ENCODE measurements at regions not wholly inside any gene's neighbourhood (a gene's known extent, or its start where the extent isn't known, plus 50 kb on each side); places are given as distances from the start of the nearest gene placed in this dataset.
A peak's percentile ranks its signal among the peaks of the same experiment; 100 is the strongest.

- H3K36me3 ChIP-seq (replicated peaks; ENCODE audit: insufficient read depth, low read depth) = no peaks in the 10 kb centered on the region
- H2AFZ ChIP-seq = no peak overlapping the region
- no peak for DNase-seq (ENCODE audit: low spot score)
- peaks cover 33% of the 10 kb centered on the region for H3K4me1 ChIP-seq (ENCODE audit: insufficient read depth)
- H4K20me1 ChIP-seq (ENCODE audit: insufficient read depth, poor library complexity, severe bottlenecking) = no peaks in the 10 kb centered on the region
- no peaks in the 10 kb centered on the region for H3K9me2 ChIP-seq (replicated peaks; ENCODE audit: insufficient read depth)
- TF ChIP-seq EZH2 (IDR thresholded peaks at IDR 0.05; ENCODE audit: borderline replicate concordance) (no peak), EZH2phosphoT487 (IDR thresholded peaks at IDR 0.05; ENCODE audit: low read depth, severe bottlenecking, unreplicated experiment) (no peak)
- TF ChIP-seq, protein P1, sequence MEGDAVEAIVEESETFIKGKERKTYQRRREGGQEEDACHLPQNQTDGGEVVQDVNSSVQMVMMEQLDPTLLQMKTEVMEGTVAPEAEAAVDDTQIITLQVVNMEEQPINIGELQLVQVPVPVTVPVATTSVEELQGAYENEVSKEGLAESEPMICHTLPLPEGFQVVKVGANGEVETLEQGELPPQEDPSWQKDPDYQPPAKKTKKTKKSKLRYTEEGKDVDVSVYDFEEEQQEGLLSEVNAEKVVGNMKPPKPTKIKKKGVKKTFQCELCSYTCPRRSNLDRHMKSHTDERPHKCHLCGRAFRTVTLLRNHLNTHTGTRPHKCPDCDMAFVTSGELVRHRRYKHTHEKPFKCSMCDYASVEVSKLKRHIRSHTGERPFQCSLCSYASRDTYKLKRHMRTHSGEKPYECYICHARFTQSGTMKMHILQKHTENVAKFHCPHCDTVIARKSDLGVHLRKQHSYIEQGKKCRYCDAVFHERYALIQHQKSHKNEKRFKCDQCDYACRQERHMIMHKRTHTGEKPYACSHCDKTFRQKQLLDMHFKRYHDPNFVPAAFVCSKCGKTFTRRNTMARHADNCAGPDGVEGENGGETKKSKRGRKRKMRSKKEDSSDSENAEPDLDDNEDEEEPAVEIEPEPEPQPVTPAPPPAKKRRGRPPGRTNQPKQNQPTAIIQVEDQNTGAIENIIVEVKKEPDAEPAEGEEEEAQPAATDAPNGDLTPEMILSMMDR (IDR thresholded peaks at IDR 0.05; ENCODE audit: poor library complexity) = no peak
- no peak overlapping the region for H3K4me3 ChIP-seq
- H3K4me2 ChIP-seq = peak overlapping the region; percentile 19
- WGBS (ENCODE audit: low lambda C conversion rate, missing lambda C conversion rate) = 62% methylated on average over 5 of the region's 5 CpGs
- peak overlapping the region; percentile 26 for H3K27ac ChIP-seq
- H3K9me3 ChIP-seq (ENCODE audit: low read depth) = no peaks in the 10 kb centered on the region
- H3K27me3 ChIP-seq = no peaks in the 10 kb centered on the region
- H3K79me2 ChIP-seq = no peaks in the 10 kb centered on the region
Observed at GRCh38 chr2:204110751-204111516, 174.4 kb downstream of the ICOS start.

DNA sequence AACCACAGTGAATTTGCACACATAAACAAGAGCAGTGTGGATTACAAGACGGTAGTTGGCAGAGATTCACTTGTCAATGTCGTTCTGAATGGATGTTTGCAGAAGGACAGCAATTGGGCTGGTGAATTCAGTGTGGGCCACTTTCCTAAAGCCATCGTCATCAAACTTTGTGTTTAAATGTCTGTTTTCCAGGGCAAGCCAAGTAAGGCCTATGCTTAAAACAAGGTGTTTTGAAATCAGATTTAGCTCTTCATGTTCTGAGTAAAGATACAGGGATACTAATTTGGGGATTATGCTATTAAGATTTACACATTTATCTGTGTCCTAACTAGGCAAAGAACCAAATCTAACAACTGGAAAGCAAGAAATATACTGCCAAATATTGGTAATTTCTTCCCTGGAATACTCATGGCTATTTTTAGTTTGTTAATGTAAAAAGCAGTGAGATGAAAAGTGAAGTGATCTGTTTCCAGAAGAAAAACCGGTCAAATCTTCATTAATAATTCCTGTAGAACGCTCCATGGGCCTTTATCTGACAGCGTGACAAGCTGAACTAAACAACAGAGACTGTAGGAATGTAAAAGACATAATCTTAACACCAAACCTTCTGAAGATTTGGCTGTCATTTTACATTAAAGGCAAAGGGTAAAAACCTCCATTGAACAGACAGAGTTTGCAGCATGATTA, 175.7 kb downstream of the ICOS start:
- Histone ChIP-seq H3K4me3 (no peak overlapping the region), H3K4me2 (no peak overlapping the region), H3K27me3 (no peaks in the 10 kb centered on the region), H4K20me1 (ENCODE audit: insufficient read depth, poor library complexity, severe bottlenecking) (no peaks in the 10 kb centered on the region), H3K27ac (peak overlapping the region; percentile 6), H3K4me1 (ENCODE audit: insufficient read depth) (peaks cover 40% of the 10 kb centered on the region), H2AFZ (no peak overlapping the region), H3K9me2 (replicated peaks; ENCODE audit: insufficient read depth) (no peaks in the 10 kb centered on the region), H3K9me3 (ENCODE audit: low read depth) (no peaks in the 10 kb centered on the region), H3K79me2 (no peaks in the 10 kb centered on the region), H3K36me3 (replicated peaks; ENCODE audit: insufficient read depth, low read depth) (no peaks in the 10 kb centered on the region)
- no peak for DNase-seq (ENCODE audit: low spot score)
- TF ChIP-seq, protein P1 (IDR thresholded peaks at IDR 0.05; ENCODE audit: poor library complexity) = no peak
- TF ChIP-seq EZH2 (IDR thresholded peaks at IDR 0.05; ENCODE audit: borderline replicate concordance) (no peak), EZH2phosphoT487 (IDR thresholded peaks at IDR 0.05; ENCODE audit: low read depth, severe bottlenecking, unreplicated experiment) (no peak)
- 60% methylated on average over 6 of the region's 6 CpGs for WGBS (ENCODE audit: low lambda C conversion rate, missing lambda C conversion rate)

DNA sequence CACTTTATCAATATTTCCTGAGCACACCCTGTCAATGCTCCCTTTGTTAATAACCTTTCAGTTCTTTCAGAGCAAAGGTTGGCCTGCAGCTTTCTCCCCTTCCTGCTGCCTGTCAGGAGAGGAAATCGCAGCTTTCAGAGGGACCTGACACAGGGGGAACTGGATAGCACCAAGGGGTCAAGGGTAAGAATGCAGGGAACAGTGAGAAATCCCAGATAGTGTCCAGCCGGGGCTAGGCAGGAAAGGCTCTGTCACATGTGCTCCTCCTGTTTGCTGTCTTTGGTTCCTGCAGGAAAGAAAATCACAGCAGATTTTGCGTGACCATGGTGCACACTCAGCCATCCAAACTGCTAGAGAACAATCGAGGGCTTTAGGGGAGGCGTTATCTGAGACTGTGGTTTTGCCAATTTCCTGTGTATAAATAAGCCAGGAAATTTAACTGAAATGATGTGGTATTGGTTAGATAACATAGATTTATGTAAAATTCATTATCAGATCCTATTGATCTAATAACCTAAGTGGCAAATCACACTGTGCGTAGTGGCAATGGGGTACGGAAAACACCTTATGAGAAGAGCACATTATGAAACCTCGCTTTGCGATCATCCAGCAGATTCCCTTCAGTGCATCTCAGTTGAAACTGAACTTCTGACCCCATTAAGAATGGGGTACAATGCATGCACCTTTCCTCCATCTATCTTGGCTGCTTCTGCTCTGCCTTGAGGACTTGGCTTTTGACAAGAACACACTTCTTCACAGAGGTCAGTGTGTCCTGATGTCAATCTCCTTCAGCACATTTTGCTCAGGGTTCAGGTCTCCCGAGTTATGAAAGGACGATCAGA, 178.0 kb downstream of the ICOS start:
- H4K20me1 ChIP-seq (ENCODE audit: insufficient read depth, poor library complexity, severe bottlenecking) = no peaks in the 10 kb centered on the region
- H3K27me3 ChIP-seq = no peaks in the 10 kb centered on the region
- no peak for DNase-seq (ENCODE audit: low spot score)
- H3K27ac ChIP-seq = no peak overlapping the region
- no peaks in the 10 kb centered on the region for H3K36me3 ChIP-seq (replicated peaks; ENCODE audit: insufficient read depth, low read depth)
- no peaks in the 10 kb centered on the region for H3K9me3 ChIP-seq (ENCODE audit: low read depth)
- H3K4me2 ChIP-seq = no peak overlapping the region
- WGBS (ENCODE audit: low lambda C conversion rate, missing lambda C conversion rate) = 69% methylated on average over 11 of the region's 11 CpGs
- H3K79me2 ChIP-seq = no peaks in the 10 kb centered on the region
- H3K4me1 ChIP-seq (ENCODE audit: insufficient read depth) = peaks cover 28% of the 10 kb centered on the region
- TF ChIP-seq EZH2phosphoT487 (IDR thresholded peaks at IDR 0.05; ENCODE audit: low read depth, severe bottlenecking, unreplicated experiment) = no peak
- TF ChIP-seq, protein P1 (IDR thresholded peaks at IDR 0.05; ENCODE audit: poor library complexity) = no peak
- no peak overlapping the region for H2AFZ ChIP-seq
- H3K9me2 ChIP-seq (replicated peaks; ENCODE audit: insufficient read depth) = no peaks in the 10 kb centered on the region
- H3K4me3 ChIP-seq = no peak overlapping the region
